Thyroid gland (tissue), 4 donors: ENCODE measurements at regions not wholly inside any gene's neighbourhood (a gene's known extent, or its start where the extent isn't known, plus 50 kb on each side); places are given as distances from the start of the nearest gene placed in this dataset.

ENCODE experiments used
- POLR2A ChIP-seq, 2 donors: fragments of 450-650 bp; IDR thresholded peaks; one replicate each; pipeline ENCODE4 v1.6.1; 2017; ENCODE audit warnings: antibody characterized with exemption in 2 of 2, mild to moderate bottlenecking in 2 of 2, moderate library complexity in 1 of 2
- TF ChIP-seq, protein P1 (sequence below), 6 experiments: fragments of 200-600 bp in 3 of 6; fragments of 450-650 bp in 3 of 6; sonication (generic) in 3 of 6; IDR thresholded peaks; one replicate each; pipeline ENCODE4 v1.5.1; 2016 to 2019; ENCODE audit warnings: antibody characterized with exemption in 6 of 6, mild to moderate bottlenecking in 2 of 6, inconsistent platforms in 1 of 6, moderate library complexity in 1 of 6

DNA sequence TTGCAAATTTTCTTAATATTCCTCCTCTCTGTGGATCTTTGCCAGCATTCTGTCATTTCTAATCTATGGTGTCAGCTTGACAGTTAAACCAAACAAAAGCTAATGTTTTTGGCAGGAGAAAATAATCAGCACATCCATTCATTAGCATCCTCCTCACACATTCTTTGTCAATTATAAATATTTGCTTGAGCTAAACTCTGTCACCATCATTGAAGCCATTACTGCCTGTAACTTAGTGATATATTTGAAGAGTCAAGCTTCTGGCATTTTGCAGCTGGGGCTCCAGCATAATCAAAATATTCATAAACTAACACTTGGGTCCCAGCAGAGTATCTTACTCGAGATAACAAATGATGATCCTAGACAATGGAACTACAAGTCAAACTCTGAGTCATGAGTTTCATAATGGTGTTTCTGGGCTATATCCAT is 126.1 kb downstream of the EIF4E start:
- no peak for TF ChIP-seq POLR2A (IDR thresholded peaks at IDR 0.05)
- TF ChIP-seq, protein P1, sequence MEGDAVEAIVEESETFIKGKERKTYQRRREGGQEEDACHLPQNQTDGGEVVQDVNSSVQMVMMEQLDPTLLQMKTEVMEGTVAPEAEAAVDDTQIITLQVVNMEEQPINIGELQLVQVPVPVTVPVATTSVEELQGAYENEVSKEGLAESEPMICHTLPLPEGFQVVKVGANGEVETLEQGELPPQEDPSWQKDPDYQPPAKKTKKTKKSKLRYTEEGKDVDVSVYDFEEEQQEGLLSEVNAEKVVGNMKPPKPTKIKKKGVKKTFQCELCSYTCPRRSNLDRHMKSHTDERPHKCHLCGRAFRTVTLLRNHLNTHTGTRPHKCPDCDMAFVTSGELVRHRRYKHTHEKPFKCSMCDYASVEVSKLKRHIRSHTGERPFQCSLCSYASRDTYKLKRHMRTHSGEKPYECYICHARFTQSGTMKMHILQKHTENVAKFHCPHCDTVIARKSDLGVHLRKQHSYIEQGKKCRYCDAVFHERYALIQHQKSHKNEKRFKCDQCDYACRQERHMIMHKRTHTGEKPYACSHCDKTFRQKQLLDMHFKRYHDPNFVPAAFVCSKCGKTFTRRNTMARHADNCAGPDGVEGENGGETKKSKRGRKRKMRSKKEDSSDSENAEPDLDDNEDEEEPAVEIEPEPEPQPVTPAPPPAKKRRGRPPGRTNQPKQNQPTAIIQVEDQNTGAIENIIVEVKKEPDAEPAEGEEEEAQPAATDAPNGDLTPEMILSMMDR (IDR thresholded peaks at IDR 0.05) = no peak
